ENCODE measurements at regions not wholly inside any gene's neighbourhood (a gene's known extent, or its start where the extent isn't known, plus 50 kb on each side); places are given as distances from the start of the nearest gene placed in this dataset.

- Mint-ChIP-seq H3K9me3 (no peaks in the 10 kb centered on the region), H3K27ac (no peak overlapping the region), H3K4me1 (peaks cover 33 to 38% of the 10 kb centered on the region in 2 donors), H3K27me3 (ENCODE audit: low read depth in 2 of 2) (peaks cover 7 to 10% of the 10 kb centered on the region in 2 donors), H3K36me3 (no peaks in the 10 kb centered on the region), H3K4me3 (no peak overlapping the region)
- Histone ChIP-seq H3K9me3 (ENCODE audit: control insufficient read depth, insufficient read depth, low read length) (no peaks in the 10 kb centered on the region), H3K4me3 (ENCODE audit: low read length) (no peak overlapping the region), H3K36me3 (ENCODE audit: control insufficient read depth, insufficient read depth, low read length) (no peaks in the 10 kb centered on the region), H3K27me3 (ENCODE audit: control insufficient read depth, insufficient read depth, low read length) (peaks cover 6% of the 10 kb centered on the region), H3K27ac (ENCODE audit: low read length) (no peak overlapping the region), H3K4me1 (ENCODE audit: control insufficient read depth, insufficient read depth, low read length) (peaks cover 27% of the 10 kb centered on the region)
- intact Hi-C loops (cut with micrococcal nuclease), result no loop called here
- no peak for DNase-seq
- ATAC-seq, result no peak
- TF ChIP-seq CTCF (IDR thresholded peaks at IDR 0.05), result no peak
- 75% methylated on average over 4 of the region's 4 CpGs for WGBS (ENCODE audit: insufficient coverage)
Observed at GRCh38 chr1:234969011-234969441, 159.6 kb downstream of the TOMM20 start.

GRCh38 chr1:234968451-234968850 is 160.2 kb downstream of the TOMM20 start:
- H3K4me1 ChIP-seq (ENCODE audit: control insufficient read depth, insufficient read depth, low read length), result peaks cover 33% of the 10 kb centered on the region
- intact Hi-C loops (cut with micrococcal nuclease), result no loop called here
- Mint-ChIP-seq H3K27ac (no peak overlapping the region), H3K4me3 (no peak overlapping the region), H3K27me3 (ENCODE audit: low read depth in 2 of 2) (peaks cover 7 to 10% of the 10 kb centered on the region in 2 donors), H3K36me3 (no peaks in the 10 kb centered on the region), H3K4me1 (peaks cover 39 to 44% of the 10 kb centered on the region in 2 donors), H3K9me3 (peaks cover 0 to 1% of the 10 kb centered on the region in 2 donors)
- ATAC-seq (peak in 1 of 3 donors; percentile 39), DNase-seq (no peak)
- 90% methylated on average over 4 of the region's 4 CpGs for WGBS (ENCODE audit: insufficient coverage)
- H3K36me3 ChIP-seq (ENCODE audit: control insufficient read depth, insufficient read depth, low read length), result no peaks in the 10 kb centered on the region
- no peak overlapping the region for H3K27ac ChIP-seq (ENCODE audit: low read length)
- peaks cover 6% of the 10 kb centered on the region for H3K27me3 ChIP-seq (ENCODE audit: control insufficient read depth, insufficient read depth, low read length)
- no peaks in the 10 kb centered on the region for H3K9me3 ChIP-seq (ENCODE audit: control insufficient read depth, insufficient read depth, low read length)
- TF ChIP-seq CTCF (IDR thresholded peaks at IDR 0.05), result no peak
- H3K4me3 ChIP-seq (ENCODE audit: low read length), result no peak overlapping the region

- Mint-ChIP-seq H3K4me1 (peaks cover 48 to 52% of the 10 kb centered on the region in 2 donors), H3K27ac (no peak overlapping the region), H3K27me3 (ENCODE audit: low read depth in 2 of 2) (peaks cover 7 to 10% of the 10 kb centered on the region in 2 donors), H3K9me3 (peaks cover 0 to 3% of the 10 kb centered on the region in 2 donors), H3K4me3 (no peak overlapping the region), H3K36me3 (no peaks in the 10 kb centered on the region)
- DNase-seq (no peak), ATAC-seq (no peak)
- 93% methylated on average over 13 of the region's 13 CpGs for WGBS (ENCODE audit: insufficient coverage)
- Histone ChIP-seq H3K27me3 (ENCODE audit: control insufficient read depth, insufficient read depth, low read length) (peaks cover 6% of the 10 kb centered on the region), H3K4me3 (ENCODE audit: low read length) (no peak overlapping the region), H3K27ac (ENCODE audit: low read length) (no peak overlapping the region), H3K9me3 (ENCODE audit: control insufficient read depth, insufficient read depth, low read length) (no peaks in the 10 kb centered on the region), H3K4me1 (ENCODE audit: control insufficient read depth, insufficient read depth, low read length) (peaks cover 37% of the 10 kb centered on the region), H3K36me3 (ENCODE audit: control insufficient read depth, insufficient read depth, low read length) (no peaks in the 10 kb centered on the region)
- TF ChIP-seq CTCF (IDR thresholded peaks at IDR 0.05), result no peak
- intact Hi-C loops (cut with micrococcal nuclease), result no loop called here
Observed at GRCh38 chr1:234967121-234967520, 161.5 kb downstream of the TOMM20 start.

GRCh38 chr1:234965111-234965510 is 163.5 kb downstream of the TOMM20 start:
- peak overlapping the region; percentile 92 to 98 for H3K27ac Mint-ChIP-seq
- intact Hi-C loops (cut with micrococcal nuclease), result no loop called here
- peaks cover 6 to 7% of the 10 kb centered on the region in 2 donors for H3K27me3 Mint-ChIP-seq (ENCODE audit: low read depth in 2 of 2)
- H3K9me3 Mint-ChIP-seq, result peaks cover 0 to 3% of the 10 kb centered on the region in 2 donors
- Histone ChIP-seq H3K27ac (ENCODE audit: low read length) (no peak overlapping the region), H3K4me1 (ENCODE audit: control insufficient read depth, insufficient read depth, low read length) (peaks cover 47% of the 10 kb centered on the region), H3K36me3 (ENCODE audit: control insufficient read depth, insufficient read depth, low read length) (no peaks in the 10 kb centered on the region), H3K9me3 (ENCODE audit: control insufficient read depth, insufficient read depth, low read length) (no peaks in the 10 kb centered on the region), H3K4me3 (ENCODE audit: low read length) (no peak overlapping the region), H3K27me3 (ENCODE audit: control insufficient read depth, insufficient read depth, low read length) (peaks cover 6% of the 10 kb centered on the region)
- peak in 1 of 2 donors; percentile 38 for DNase-seq
- no peaks in the 10 kb centered on the region for H3K36me3 Mint-ChIP-seq
- no peak for ATAC-seq
- TF ChIP-seq CTCF (IDR thresholded peaks at IDR 0.05), result no peak
- H3K4me1 Mint-ChIP-seq, result peaks cover 41 to 50% of the 10 kb centered on the region in 2 donors
- peak overlapping the region; percentile 7 for H3K4me3 Mint-ChIP-seq
